A673 (cell line): ENCODE measurements at regions not wholly inside any gene's neighbourhood (a gene's known extent, or its start where the extent isn't known, plus 50 kb on each side); places are given as distances from the start of the nearest gene placed in this dataset.

Source experiments
- BruUV-seq: library from RNA; stranded (reverse); fragments of 400-500 nt; replicated peaks from 2 replicates; lab custom pipeline; 2021; lab: Mats Ljungman, UMichigan
- CTCF ChIA-PET: fragments of 300-600 bp; sonication (Branson Sonifier 250); formaldehyde crosslinking; loops from one replicate; lab custom pipeline; 2022; ENCODE audit warnings: antibody characterized with exemption; lab: Charles Lee
- POLR2A ChIA-PET: fragments of 300-600 bp; sonication (Branson Sonifier 250); formaldehyde crosslinking; loops from one replicate; lab custom pipeline; 2022; ENCODE audit warnings: antibody characterized with exemption; ENCODE audit not compliant: low non-redundant PET; lab: Charles Lee
- DNase-seq: peaks from one replicate; pipeline ENCODE4 v3.0.0-alpha.2; 2015; ENCODE audit warnings: low spot score
- H3K27ac ChIP-seq: fragments of 200-600 bp; sonication (generic); 2 replicates; pipeline ENCODE4 v1.5.1; 2016; ENCODE audit warnings: mixed run types, low read depth, mild to moderate bottlenecking, mixed read lengths, antibody characterized with exemption, low read length; ENCODE audit not compliant: poor library complexity, severe bottlenecking
- H3K27me3 ChIP-seq: fragments of 200-600 bp; sonication (generic); replicated peaks from 2 replicates; pipeline ENCODE4 v1.6.1; 2017; ENCODE audit warnings: mixed run types, low read depth, mild to moderate bottlenecking, mixed read lengths, antibody characterized with exemption, low read length; ENCODE audit not compliant: insufficient read depth, poor library complexity
- H3K36me3 ChIP-seq: fragments of 200-600 bp; sonication (generic); 2 replicates; pipeline ENCODE4 v1.6.1; 2016; ENCODE audit warnings: mixed run types, mild to moderate bottlenecking, mixed read lengths, antibody characterized with exemption, low read length; ENCODE audit not compliant: insufficient read depth, poor library complexity, severe bottlenecking
- H3K4me1 ChIP-seq: fragments of 200-600 bp; sonication (generic); 2 replicates; pipeline ENCODE4 v1.6.1; 2017; ENCODE audit warnings: mixed run types, mild to moderate bottlenecking, mixed read lengths, antibody characterized with exemption, low read length; ENCODE audit not compliant: insufficient read depth, poor library complexity, severe bottlenecking
- H3K4me3 ChIP-seq: fragments of 200-600 bp; sonication (generic); 2 replicates; pipeline ENCODE4 v1.5.1; 2016; ENCODE audit warnings: low read depth, mixed run types, mild to moderate bottlenecking, mixed read lengths, low read length; ENCODE audit not compliant: poor library complexity, severe bottlenecking
- H3K9me3 ChIP-seq: fragments of 200-600 bp; sonication (generic); 2 replicates; pipeline ENCODE4 v1.6.1; 2016; ENCODE audit warnings: mixed run types, low read depth, mild to moderate bottlenecking, mixed read lengths, antibody characterized with exemption, low read length; ENCODE audit not compliant: poor library complexity, severe bottlenecking
- EZH2 ChIP-seq: fragments of 200-600 bp; sonication (generic); IDR thresholded peaks from 2 replicates; pipeline ENCODE4 v1.6.1; 2017; ENCODE audit warnings: borderline replicate concordance, low read depth, mild to moderate bottlenecking, mixed read lengths, antibody characterized with exemption, low read length; ENCODE audit not compliant: poor library complexity, severe bottlenecking
- intact Hi-C: fragments of 100-400 bp; cut with micrococcal nuclease; formaldehyde crosslinking; loops from one replicate; pipeline ENCODE4 v1.10.0; 2022; ENCODE audit not compliant: unreplicated experiment
- TF ChIP-seq, protein P1 (sequence below): fragments of 300-800, 200-600 bp; sonication (generic); conservative IDR thresholded peaks from 2 replicates; pipeline ENCODE4 v1.5.1; 2017; ENCODE audit warnings: low read depth, mild to moderate bottlenecking, antibody characterized with exemption, low read length, moderate library complexity, mixed read lengths

DNA sequence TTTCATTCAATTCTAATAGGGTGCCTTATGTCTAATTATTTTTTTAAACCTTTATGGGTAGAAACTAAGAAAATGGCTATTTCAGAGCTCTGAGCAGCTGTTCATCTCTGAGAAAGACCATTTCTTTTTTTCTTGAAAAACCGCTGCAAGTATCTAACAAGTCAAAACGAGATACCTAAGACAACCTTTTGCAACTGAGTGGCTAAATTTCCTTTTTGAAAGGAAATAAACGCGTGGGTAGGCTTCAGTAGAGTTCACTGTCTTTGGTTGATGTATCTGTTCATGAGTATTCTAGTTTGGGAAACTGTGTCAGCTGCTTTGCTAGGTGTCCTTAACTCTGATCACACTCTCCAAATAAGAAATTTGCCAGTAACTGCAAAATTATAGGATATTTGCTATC, 104.3 kb upstream of the LINC00305 start:
- intact Hi-C loops: no loop called here
- Histone ChIP-seq H3K9me3 (no peaks in the 10 kb centered on the region), H3K4me1 (no peaks in the 10 kb centered on the region), H3K27me3 (no peaks in the 10 kb centered on the region), H3K36me3 (no peaks in the 10 kb centered on the region), H3K27ac (no peak overlapping the region), H3K4me3 (no peak overlapping the region)
- ChIA-PET POLR2A (no interaction called here), CTCF (no interaction called here)
- TF ChIP-seq EZH2: no peak
- TF ChIP-seq, protein P1, sequence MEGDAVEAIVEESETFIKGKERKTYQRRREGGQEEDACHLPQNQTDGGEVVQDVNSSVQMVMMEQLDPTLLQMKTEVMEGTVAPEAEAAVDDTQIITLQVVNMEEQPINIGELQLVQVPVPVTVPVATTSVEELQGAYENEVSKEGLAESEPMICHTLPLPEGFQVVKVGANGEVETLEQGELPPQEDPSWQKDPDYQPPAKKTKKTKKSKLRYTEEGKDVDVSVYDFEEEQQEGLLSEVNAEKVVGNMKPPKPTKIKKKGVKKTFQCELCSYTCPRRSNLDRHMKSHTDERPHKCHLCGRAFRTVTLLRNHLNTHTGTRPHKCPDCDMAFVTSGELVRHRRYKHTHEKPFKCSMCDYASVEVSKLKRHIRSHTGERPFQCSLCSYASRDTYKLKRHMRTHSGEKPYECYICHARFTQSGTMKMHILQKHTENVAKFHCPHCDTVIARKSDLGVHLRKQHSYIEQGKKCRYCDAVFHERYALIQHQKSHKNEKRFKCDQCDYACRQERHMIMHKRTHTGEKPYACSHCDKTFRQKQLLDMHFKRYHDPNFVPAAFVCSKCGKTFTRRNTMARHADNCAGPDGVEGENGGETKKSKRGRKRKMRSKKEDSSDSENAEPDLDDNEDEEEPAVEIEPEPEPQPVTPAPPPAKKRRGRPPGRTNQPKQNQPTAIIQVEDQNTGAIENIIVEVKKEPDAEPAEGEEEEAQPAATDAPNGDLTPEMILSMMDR: no peak
- DNase-seq: no peak
- no TSS peak for BruUV-seq

DNA sequence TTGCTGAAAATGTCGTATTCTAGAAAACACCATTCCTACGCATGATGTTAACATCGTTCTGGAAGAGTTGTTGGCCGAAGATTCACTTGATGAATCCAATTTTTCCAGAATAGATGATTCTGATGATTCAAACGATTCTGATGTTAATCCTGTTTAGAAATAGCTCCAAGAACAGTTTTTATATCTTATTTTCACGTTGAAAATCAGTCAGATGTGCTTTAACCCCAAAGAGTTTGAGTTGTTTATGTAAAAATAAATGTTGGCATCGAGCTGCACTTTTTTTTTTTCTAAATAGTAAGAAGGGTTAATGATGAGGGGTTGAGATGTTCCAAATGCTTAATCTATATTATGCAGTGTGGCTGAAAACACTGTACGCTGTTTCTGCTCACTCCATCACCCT, 99.9 kb upstream of the LINC00305 start:
- peaks cover 15% of the 10 kb centered on the region for H3K4me1 ChIP-seq
- H3K27me3 ChIP-seq: no peaks in the 10 kb centered on the region
- H3K9me3 ChIP-seq: no peaks in the 10 kb centered on the region
- no TSS peak for BruUV-seq
- POLR2A ChIA-PET: no interaction called here
- no peak overlapping the region for H3K27ac ChIP-seq
- no peak for DNase-seq
- no peaks in the 10 kb centered on the region for H3K36me3 ChIP-seq
- no peak for TF ChIP-seq EZH2
- TF ChIP-seq, protein P1: no peak
- no peak overlapping the region for H3K4me3 ChIP-seq
- intact Hi-C loops: no loop called here
- CTCF ChIA-PET: no interaction called here

DNA sequence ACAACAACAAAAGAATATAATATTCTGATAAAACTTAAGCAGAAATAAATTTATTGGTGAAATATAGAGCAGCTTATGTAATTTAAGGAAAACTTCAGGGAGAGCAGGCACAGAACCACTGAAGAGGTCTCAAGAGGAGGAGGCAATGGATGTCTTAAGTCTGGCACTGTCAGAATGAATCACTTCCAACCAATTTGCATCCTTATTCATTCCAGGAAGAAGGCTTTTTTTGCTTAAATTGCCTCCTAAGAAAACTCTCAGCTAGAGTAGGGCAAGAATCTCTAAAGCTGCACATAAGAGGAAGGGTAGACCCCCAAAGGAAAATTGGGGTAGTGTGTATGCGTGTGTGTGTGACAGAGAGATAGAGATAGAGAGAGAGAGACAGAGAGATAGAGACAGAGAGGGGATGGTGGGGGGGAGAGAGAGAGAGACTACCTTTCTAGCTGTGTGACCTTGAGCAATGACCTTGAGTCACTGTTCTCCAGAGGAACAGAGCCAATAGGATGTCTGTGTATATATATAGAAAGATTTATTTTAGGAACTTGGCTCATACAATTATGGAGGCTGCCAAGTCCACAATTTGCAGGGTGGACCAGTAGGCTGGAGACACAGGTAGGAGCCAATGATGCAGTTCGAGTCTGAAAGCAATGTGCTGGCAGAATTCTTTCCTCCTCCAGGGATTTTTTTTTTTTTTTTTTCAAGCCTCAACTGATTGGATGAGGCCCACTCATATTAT, 96.4 kb upstream of the LINC00305 start:
- ChIA-PET CTCF (interaction anchor here (0.9 to 1.2 kb wide), 2 partner anchors 85 to 164 kb away, joined by 4 to 7 read pairs; no protein-coding TSS in a partner anchor), POLR2A (no interaction called here)
- peaks cover 15% of the 10 kb centered on the region for H3K4me1 ChIP-seq
- intact Hi-C loops: no loop called here
- no peaks in the 10 kb centered on the region for H3K36me3 ChIP-seq
- H3K27ac ChIP-seq: no peak overlapping the region
- no peaks in the 10 kb centered on the region for H3K27me3 ChIP-seq
- H3K9me3 ChIP-seq: no peaks in the 10 kb centered on the region
- TF ChIP-seq EZH2: no peak
- TF ChIP-seq, protein P1: no peak
- peak; percentile 18 for DNase-seq
- no peak overlapping the region for H3K4me3 ChIP-seq
- BruUV-seq: no TSS peak
